Tibial artery (tissue), 4 donors: ENCODE measurements at regions not wholly inside any gene's neighbourhood (a gene's known extent, or its start where the extent isn't known, plus 50 kb on each side); places are given as distances from the start of the nearest gene placed in this dataset.

Source experiments
- DNase-seq, 2 donors: peaks; one replicate each; pipeline ENCODE4 v3.0.0-alpha.2; 2019
- H3K27ac ChIP-seq, 2 donors: fragments of 200-600 bp; sonication (generic) in 1 of 2; 1 replicate in 1 of 2; 2 replicates in 1 of 2; pipeline ENCODE4 v1.5.1; 2018 to 2019; ENCODE audit warnings: mild to moderate bottlenecking in 1 of 2
- H3K27me3 ChIP-seq, 2 donors: fragments of 200-600 bp; sonication (generic) in 1 of 2; one replicate each; pipeline versions ENCODE4 v1.5.1 to v1.6.0; 2016 to 2019
- H3K36me3 ChIP-seq, 3 donors: fragments of 200-600 bp; sonication (generic) in 2 of 3; one replicate each; pipeline ENCODE4 v1.5.1; 2016 to 2019; ENCODE audit warnings: mild to moderate bottlenecking in 2 of 3
- H3K4me1 ChIP-seq, 4 donors: fragments of 200-600 bp; sonication (generic) in 2 of 4; 1 replicate in 3 of 4; 2 replicates in 1 of 4; pipeline ENCODE4 v1.5.1; 2016 to 2019
- H3K4me3 ChIP-seq, 2 donors: fragments of 200-600 bp; sonication (generic) in 1 of 2; 1 replicate in 1 of 2; 2 replicates in 1 of 2; pipeline ENCODE4 v1.5.1; 2018 to 2019; ENCODE audit warnings: mild to moderate bottlenecking in 2 of 2
- H3K9me3 ChIP-seq, 3 donors: fragments of 200-600 bp; sonication (generic) in 1 of 3; one replicate each; pipeline ENCODE4 v1.5.1; 2016 to 2019
- intact Hi-C: fragments of 100-400 bp; cut with DNase I; formaldehyde crosslinking; loops from one replicate; pipeline ENCODE4 v1.15.0; 2023; ENCODE audit warnings: low total_unique reads
- TF ChIP-seq, protein P1 (sequence below), 2 experiments: fragments of 200-600 bp in 1 of 2; fragments of 450-650 bp in 1 of 2; IDR thresholded peaks; one replicate each; pipeline ENCODE4 v1.5.1; 2017 to 2019; ENCODE audit warnings: antibody characterized with exemption in 2 of 2, mild to moderate bottlenecking in 1 of 2, moderate library complexity in 1 of 2

DNA sequence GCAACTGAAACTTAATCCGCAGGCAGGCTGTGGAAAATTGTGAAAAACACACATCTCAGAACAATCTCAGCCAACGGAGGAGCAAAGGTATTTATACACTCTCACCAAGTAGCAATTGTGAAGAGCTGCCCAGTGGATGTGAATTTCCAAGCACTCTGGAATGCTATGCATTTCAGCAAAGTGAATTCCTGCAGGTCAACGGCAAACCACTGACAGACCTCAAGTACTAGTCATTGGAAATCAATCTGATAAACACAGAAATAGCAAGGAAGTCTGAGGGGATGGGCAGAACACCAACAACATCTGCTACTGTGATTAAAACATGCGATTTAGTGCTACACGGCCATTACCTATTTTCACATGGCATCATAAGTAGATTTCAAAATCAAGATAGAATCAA, 429.1 kb downstream of the HTR1B start:
- no peak for DNase-seq
- TF ChIP-seq, protein P1, sequence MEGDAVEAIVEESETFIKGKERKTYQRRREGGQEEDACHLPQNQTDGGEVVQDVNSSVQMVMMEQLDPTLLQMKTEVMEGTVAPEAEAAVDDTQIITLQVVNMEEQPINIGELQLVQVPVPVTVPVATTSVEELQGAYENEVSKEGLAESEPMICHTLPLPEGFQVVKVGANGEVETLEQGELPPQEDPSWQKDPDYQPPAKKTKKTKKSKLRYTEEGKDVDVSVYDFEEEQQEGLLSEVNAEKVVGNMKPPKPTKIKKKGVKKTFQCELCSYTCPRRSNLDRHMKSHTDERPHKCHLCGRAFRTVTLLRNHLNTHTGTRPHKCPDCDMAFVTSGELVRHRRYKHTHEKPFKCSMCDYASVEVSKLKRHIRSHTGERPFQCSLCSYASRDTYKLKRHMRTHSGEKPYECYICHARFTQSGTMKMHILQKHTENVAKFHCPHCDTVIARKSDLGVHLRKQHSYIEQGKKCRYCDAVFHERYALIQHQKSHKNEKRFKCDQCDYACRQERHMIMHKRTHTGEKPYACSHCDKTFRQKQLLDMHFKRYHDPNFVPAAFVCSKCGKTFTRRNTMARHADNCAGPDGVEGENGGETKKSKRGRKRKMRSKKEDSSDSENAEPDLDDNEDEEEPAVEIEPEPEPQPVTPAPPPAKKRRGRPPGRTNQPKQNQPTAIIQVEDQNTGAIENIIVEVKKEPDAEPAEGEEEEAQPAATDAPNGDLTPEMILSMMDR (IDR thresholded peaks at IDR 0.05): no peak
- Histone ChIP-seq H3K27me3 (no peaks in the 10 kb centered on the region), H3K9me3 (peaks cover 0 to 27% (median 17%) of the 10 kb centered on the region in 3 donors), H3K36me3 (no peaks in the 10 kb centered on the region), H3K4me3 (no peak overlapping the region), H3K4me1 (no peaks in the 10 kb centered on the region), H3K27ac (no peak overlapping the region)
- intact Hi-C loops: no loop called here

GRCh38 chr6:77030929-77031674, 432.2 kb downstream of the HTR1B start:
- DNase-seq: no peak
- H3K27ac ChIP-seq: no peak overlapping the region
- TF ChIP-seq, protein P1 (IDR thresholded peaks at IDR 0.05): no peak
- no peak overlapping the region for H3K4me3 ChIP-seq
- peaks cover 0 to 1% (median under 1%) of the 10 kb centered on the region in 4 donors for H3K4me1 ChIP-seq
- H3K9me3 ChIP-seq: peaks cover 0 to under 1% (median 0%) of the 10 kb centered on the region in 3 donors
- no peaks in the 10 kb centered on the region for H3K36me3 ChIP-seq
- intact Hi-C loops: no loop called here
- H3K27me3 ChIP-seq: no peaks in the 10 kb centered on the region

- intact Hi-C loops: no loop called here
- Histone ChIP-seq H3K27ac (no peak overlapping the region), H3K9me3 (no peaks in the 10 kb centered on the region), H3K36me3 (no peaks in the 10 kb centered on the region), H3K27me3 (no peaks in the 10 kb centered on the region), H3K4me1 (peaks cover 0 to 12% (median 2%) of the 10 kb centered on the region in 4 donors), H3K4me3 (no peak overlapping the region)
- TF ChIP-seq, protein P1 (IDR thresholded peaks at IDR 0.05): no peak
- no peak for DNase-seq
Measured at GRCh38 chr6:77026341-77026740, 436.9 kb downstream of the HTR1B start.

DNA sequence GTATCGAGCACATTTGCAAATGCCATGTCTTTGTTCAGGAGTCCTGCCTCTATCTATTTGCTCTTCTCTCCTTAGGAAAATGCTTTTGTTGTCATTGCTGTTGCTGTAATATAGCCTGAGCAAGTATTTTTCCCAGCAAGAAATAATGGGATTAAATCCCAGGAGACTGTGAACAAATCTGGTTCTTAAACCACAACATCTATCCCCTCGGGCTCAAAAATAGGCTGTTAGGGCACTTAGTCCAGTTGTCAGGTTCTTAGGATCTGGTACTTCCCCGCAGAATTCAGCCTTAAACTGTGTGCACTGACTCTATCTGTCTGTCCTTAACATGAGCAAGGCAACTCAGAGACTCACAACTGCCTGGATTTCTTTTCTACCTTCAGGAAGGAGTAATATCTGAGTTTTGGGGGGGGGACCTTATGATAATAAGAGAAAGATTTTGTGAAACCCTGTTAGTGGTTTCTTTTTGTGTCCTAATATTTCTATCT, 437.5 kb downstream of the HTR1B start:
- Histone ChIP-seq H3K4me3 (no peak overlapping the region), H3K9me3 (no peaks in the 10 kb centered on the region), H3K4me1 (peaks cover 0 to 12% (median 2%) of the 10 kb centered on the region in 4 donors), H3K27me3 (no peaks in the 10 kb centered on the region), H3K27ac (no peak overlapping the region), H3K36me3 (no peaks in the 10 kb centered on the region)
- TF ChIP-seq, protein P1 (IDR thresholded peaks at IDR 0.05): no peak
- no peak for DNase-seq
- intact Hi-C loops: no loop called here

DNA sequence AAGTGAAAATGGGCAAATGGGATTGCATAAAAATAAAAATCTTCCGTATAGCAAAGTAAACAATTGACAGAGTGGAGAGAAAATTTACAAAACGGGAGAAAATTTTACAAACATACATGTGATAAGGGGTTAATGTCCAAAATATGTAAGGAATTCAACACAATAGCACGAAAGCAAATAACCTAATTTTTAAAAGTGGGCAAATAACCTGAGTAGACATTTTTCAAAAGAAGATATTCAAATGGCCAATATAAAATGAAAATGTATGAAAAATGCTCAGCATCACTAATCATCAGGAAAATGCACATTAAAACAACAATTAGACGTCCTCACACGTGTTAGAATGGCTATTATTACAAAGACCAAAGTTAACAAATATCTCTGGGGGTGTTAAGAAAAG, 441.5 kb downstream of the HTR1B start:
- Histone ChIP-seq H3K27ac (no peak overlapping the region), H3K27me3 (no peaks in the 10 kb centered on the region), H3K36me3 (no peaks in the 10 kb centered on the region), H3K4me3 (no peak overlapping the region), H3K4me1 (peaks cover 0 to 12% (median 2%) of the 10 kb centered on the region in 4 donors), H3K9me3 (no peaks in the 10 kb centered on the region)
- intact Hi-C loops: no loop called here
- TF ChIP-seq, protein P1 (IDR thresholded peaks at IDR 0.05): no peak
- no peak for DNase-seq
